ENCODE measurements at regions not wholly inside any gene's neighbourhood (a gene's known extent, or its start where the extent isn't known, plus 50 kb on each side); places are given as distances from the start of the nearest gene placed in this dataset.

DNA sequence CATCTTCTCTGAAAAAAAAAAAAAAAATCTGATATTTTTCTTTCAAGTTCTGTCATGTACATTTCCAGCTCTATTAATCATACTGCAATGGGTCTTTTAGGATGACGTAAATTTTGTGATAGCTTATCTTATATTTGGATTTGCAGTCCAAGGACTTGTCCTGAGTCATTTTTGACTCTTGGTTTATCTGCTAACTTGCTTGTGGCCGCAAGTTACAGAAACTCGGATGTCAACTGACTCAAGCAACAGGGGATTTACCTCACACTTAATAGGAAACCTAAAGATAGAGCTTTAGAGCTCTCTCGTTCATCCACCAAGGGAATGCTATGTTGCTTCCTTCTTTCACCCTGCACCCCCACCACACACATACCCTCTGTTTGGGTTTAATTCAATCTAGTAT, 1433.8 kb upstream of the TENM3 start:
- DNase-seq, result no peak

DNA sequence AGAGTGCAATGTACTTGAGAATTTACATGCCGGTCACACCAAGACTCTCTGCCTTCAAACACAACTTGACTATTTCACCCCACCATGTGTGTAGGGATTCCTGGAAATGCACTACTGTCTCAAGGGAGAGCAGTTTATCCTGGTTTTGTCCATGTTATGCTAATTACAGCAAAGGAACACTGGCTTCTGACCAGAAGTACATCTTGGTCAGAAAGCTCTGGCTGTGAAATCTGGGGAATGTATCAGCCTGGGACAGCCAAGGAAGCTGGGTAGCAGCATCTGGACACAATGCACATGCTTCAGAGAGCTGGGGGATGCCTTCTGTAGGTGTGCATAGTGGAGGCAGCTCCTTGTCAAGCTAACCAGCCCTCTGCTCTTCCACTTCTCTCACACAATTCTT, 1432.6 kb upstream of the TENM3 start:
- no peak for DNase-seq

DNA sequence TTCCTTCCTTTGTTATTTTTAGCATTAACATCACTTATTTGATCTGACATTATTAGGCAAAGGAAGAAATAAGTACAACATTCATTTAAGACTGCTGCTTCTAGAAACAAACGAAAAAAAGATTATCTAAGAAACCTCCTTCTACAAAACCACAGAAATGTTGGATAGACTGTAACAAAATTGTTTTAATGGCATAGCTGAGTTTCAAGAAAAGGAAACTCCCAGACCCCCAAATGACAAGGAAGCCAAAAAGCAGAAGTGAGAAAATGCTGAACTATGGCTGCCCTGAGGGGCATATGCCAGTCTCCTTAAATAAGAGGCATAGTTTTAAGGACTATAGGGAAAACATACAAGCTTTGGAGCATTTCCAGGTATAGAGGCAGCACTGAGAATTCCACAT, 1431.6 kb upstream of the TENM3 start:
- no peak for DNase-seq

DNA sequence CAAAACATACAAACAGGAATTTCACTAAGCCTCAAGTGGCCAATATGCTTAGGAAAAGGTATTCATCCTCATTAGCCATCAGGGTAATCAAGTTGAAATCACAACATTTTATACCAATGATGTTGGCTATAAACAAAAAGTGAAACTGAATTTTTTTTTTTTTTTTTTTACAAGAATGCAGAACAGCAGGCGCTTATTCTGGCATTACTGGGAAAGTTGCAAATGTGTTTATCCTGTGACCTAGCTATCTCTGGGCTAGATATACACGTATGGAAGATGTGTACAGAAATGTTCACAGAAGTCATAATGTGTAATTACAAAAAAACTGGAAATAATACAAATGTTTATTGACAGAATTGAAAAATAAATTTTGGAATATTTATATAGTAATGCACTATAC, 1430.4 kb upstream of the TENM3 start:
- no peak for DNase-seq

GRCh38 chr4:180814875-180815417, 1428.3 kb upstream of the TENM3 start:
- no peak for DNase-seq

DNA sequence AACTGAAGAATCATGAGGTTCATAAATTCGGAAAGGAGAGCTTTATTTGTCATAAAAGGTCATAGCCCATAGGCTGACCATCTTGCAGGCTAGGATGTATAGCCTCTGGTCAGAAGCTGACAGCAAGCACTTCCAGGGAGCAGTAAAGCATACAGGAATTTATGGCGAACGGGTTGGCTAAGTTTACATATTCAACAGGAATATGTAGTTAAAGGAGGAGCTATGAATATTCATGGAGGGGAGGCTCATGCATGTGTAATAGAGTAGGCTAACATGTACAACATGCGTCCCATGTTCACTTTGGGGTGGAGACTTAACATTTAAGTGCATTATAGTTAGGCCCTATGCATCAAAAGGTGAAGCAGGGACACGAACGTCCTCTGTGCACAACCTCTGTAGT, 1425.7 kb upstream of the TENM3 start:
- no peak for DNase-seq

DNA sequence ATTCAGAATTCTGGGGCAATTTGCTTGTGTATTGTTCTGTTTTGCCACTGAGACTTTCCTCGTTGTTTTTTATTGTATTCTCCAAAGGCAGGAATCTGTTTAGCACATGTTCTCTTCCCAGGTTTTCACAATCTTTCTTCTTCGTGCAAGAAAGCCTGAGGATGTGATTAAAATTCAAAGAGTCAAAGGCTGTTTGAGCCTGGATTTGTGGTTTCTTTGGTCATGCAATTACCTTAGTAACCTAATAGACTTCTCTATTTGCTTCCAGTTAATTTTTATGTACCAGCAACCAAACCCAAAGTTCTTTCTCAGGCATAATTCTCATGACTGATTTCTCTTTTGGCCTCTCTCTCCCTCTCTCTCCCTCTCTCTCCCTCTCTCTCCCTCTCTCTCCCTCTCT, 1420.1 kb upstream of the TENM3 start:
- no peak for DNase-seq

DNA sequence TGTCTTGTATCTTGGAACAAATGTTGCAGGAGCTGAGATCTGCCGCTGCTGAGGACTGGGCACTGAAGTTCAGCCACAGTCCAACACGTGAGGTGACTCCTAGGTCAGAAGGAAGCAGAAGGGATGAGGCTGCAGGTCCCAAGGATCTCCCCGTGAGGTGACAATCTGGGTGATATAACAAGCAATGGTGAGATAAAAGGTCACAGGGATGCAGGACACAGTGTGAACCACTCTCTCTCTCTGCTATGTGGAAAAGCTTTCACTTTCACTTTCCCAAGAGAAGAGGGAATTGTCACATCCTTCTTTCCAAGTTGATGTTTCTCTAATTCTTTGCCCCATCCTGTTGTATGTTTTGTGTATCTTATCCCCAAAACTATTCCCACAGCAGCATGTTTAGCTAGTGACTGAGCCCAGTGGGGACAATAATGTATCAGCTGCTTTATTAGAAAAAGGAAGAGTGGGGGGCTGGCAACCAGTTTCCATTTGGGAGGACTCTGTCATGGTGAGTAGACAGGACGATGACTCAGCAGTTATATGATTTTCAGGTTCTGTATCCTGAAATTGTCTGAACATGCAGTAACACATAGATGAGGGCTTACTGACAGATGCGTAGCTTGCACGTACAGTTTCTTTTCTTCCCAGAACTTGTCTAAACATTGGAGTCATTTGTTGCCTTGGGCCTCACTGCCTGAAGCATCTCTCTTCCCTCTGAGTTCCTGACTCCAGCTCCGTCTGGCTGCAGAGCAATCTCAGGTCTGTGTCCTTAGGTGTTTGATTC, 1415.8 kb upstream of the TENM3 start:
- peak; percentile 35 for DNase-seq

- peak; percentile 62 for DNase-seq
These were observed 1414.7 kb upstream of the TENM3 start for GRCh38 chr4:180828455-180829018.

DNA sequence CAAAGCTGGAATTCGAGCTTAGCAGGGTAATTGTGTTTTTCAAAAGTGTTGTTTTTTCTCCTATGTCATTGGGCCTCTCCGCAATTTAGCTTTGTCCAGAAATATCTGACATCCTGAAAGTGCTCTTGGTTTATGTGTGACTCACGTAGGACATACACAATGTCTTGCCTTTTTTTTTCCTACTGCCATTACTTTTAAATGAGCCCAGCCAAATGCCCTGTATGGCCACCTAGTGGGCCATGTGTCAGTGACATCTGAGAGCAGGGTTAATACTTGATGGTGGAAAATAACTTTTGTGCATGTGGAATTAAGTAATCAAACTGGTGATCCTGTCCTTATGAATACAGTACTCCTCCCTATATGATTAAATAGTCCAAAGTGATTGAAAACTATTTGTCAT, 1411.1 kb upstream of the TENM3 start:
- DNase-seq, result no peak

GRCh38 chr4:180840142-180840541, 1403.1 kb upstream of the TENM3 start:
- DNase-seq, result no peak

GRCh38 chr4:180850318-180850940, 1392.8 kb upstream of the TENM3 start:
- no peak for DNase-seq

DNA sequence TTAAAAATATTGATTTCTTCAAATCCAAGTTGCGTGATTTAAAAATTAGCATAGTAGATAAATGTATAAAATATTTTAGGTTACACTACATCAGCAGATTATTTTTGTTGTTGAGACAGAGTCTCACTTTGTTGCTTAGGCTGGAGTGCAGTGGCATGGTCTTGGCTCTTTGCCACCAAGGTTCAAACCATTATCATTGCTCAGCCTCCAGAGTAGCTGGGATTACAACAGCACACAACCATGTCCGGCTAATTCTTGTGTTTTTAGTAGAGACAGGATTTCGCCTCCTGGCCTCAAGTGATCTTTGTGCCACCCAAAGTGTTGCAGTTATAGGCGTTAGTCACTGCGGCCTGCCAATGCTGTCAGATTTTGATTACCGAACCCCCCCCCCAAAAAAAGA, 1390.5 kb upstream of the TENM3 start:
- DNase-seq, result no peak

- no peak for DNase-seq
These were observed 1388.0 kb upstream of the TENM3 start for GRCh38 chr4:180855184-180855583.

DNA sequence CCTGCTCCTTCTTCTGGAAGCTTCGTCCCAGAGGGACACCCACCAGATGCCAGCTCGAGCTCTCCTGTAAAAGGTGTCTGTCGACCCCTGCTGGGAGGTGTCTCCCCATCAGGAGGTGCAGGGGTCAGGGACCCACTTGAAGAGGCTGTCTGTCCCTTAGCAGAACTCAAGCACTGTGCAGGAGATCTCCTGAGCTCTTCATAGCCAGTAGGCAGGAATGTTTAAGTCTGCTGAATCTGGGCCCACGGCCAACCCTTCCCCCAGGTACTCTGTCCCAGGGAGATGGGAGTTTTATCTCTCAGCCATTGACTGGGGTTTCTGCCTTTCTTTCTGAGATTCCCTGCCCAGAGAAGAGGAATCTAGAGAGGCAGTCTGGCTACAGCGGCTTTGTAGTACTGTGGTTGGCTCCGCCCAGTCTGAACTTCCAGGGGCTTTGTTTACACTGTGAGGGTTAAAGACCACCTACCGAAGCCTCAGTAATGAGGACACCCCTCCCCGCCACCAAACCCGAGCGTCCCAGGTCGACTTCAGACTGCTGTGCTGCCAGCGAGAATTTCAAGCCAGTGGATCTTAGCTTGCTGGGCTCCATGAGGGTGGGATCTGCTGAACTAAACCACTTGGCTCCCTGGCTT, 1383.0 kb upstream of the TENM3 start:
- no peak for DNase-seq

- DNase-seq, result no peak
These were observed 1381.6 kb upstream of the TENM3 start for GRCh38 chr4:180861651-180862050.

- DNase-seq, result no peak
These were observed 1376.1 kb upstream of the TENM3 start for GRCh38 chr4:180866933-180867643.

GRCh38 chr4:180870623-180871022, 1372.6 kb upstream of the TENM3 start:
- DNase-seq, result no peak

- DNase-seq, result no peak
These were observed 1344.9 kb upstream of the TENM3 start for GRCh38 chr4:180898305-180898704.

- DNase-seq, result no peak
These were observed 1342.4 kb upstream of the TENM3 start for GRCh38 chr4:180900781-180901180.

GRCh38 chr4:180909279-180909678, 1333.9 kb upstream of the TENM3 start:
- DNase-seq, result peak; percentile 13

- DNase-seq, result peak; percentile 36
These were observed 1329.5 kb upstream of the TENM3 start for GRCh38 chr4:180913750-180914149.

GRCh38 chr4:180923486-180923885, 1319.7 kb upstream of the TENM3 start:
- DNase-seq, result peak; percentile 62
